GM18907 (cell line): ENCODE measurements at regions not wholly inside any gene's neighbourhood (a gene's known extent, or its start where the extent isn't known, plus 50 kb on each side); places are given as distances from the start of the nearest gene placed in this dataset.
"Not testable (repeated sequence)": the region's sequence is repeated elsewhere in the genome, so short reads cannot be mapped to it uniquely, and the experiment has no call there.

Experiments used
- ATAC-seq: cut with Tn5 transposase; IDR thresholded peaks from one replicate; pipeline ENCODE4 v1.9.1; 2021; ENCODE audit warnings: mild to moderate bottlenecking, moderate library complexity; ENCODE audit not compliant: unreplicated experiment

DNA sequence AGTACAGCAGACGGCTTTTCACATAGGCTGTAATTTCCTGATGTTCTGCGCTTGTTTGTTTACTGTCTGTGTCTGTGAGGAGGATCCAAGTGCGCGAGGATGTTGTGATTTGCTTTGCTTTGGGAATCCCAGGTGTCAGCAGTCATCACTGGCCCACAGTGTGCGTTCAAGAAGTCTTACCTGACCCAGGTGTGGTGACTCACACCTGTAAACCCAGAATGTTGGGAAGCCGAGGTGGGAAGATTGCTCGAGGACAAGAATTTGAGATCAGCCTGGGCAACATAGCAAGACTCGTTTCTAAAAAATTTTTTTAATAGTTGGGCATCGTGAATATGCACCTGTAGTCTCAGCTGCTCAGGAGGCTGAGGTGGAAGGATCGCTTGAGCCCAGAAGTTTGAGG is 110.7 kb downstream of the CRLF3 start:
- ATAC-seq = not testable (repeated sequence)

DNA sequence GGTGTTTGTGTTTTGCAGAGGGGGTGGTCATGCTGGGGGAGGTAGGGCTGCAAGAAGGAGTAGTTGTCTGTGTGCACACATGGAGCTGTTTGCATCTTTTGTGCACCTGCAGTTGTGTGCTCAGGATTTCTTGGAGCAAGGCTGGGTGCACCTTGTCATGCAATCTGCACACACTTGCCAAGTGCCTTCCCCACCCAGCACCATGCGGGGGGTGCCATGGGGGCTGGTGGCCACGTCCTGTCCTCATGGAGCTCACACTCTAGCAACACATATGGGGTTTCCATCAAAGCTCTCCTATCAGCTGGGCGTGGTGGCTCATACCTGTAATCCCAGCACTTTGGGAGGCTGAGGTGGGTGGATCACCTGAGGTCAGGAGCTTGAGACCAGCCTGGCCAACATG is 111.6 kb downstream of the CRLF3 start:
- ATAC-seq = not testable (repeated sequence)

DNA sequence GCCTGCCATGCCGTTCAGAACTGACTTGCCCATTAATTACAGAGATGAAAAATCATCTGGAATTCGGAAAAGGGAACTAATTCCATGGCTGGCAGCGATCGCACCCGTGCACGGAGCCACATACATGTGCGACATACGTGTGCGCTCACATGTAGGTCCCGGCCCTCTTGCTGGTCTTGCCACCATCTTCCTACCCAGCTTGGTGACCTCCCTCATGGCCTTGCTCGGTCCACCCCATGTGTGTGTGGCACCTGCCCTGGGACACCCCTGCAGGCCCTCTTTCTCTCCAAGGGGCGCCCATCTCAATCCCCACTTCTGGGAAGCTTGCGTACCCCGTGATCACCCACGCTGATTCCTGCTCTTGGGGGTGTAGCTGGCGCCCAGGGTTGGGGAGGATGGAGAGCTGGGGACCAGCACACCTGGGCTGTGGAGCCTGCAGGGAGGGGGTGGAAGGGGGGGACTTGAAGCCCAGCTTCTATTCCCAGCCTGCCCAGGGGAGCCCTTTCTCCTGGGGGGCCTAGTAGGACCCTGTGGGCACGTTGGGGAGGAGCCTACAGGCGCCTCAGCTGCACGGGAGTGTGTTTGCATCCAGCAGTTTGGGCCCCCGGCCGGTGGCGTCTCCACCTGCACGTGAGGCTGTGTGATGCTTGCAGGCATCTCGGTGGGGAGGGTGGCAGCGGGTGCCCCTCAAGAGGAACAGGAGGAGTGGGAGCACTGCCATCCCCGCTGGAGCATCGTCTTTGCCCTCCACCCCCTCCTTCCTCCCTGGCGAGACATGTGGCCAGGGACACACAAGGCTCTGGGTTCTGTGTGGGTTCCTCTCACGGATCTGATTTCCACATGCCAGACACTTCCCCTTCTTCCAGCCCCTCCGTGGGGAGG is 112.6 kb downstream of the CRLF3 start:
- ATAC-seq = not testable (repeated sequence)

DNA sequence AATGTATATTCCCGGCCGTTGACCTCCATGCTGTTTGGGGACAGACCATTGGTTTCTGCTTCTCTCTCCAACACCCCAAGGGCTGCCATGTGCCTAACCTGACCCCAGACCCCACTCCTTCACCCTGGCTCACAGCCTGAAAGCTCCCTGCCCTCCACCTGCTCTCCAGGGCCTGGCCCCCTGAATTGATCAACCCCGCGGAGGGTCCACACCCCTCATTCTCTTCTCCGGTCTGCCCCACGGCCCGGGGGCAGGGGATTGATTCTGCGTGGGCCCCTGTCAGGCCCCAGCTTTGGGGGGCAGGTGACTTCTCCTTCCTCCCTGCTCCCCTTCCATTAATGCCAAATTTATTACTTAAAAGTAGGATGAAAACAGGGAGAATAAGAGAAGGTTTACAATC is 113.3 kb downstream of the CRLF3 start:
- ATAC-seq = not testable (repeated sequence)

DNA sequence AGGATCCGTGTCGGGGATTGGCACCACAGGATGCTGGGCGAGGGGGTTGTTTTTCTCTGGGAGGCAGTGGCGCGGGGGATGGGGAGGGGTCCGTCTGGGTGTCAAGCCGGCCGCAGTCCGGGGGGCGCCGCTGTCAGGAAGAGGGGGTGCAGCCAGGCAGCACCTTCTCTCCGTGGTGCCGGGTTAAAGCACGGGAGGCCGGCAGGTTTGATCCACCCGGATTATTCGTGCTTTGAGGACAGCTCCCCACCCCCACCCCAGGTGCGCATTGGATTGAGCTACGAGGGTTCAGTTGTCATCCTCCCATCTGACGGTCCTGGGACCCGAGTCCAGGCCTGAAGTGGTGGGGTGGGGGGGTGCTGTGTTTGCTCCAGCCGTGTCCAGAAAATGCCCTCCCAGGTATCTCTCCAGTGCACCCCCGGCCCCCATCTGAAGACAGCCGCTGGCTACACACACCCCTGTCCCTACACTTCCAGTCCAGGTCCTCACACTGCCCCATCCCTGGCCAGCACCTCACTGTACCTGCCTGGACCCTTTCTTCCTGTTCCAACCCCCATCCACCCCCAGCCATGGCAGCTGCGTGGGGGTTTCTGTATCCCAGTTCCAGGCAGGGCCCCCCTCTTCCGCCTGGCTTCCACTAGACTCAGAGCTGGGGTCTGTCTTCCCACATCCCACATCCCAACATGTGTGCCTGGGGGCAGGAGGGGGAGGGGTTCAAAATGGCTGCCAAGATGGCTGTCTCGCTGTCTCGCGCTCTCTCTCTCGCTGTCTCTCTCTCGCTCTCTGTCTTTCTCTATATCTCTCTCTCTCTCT is 114.0 kb downstream of the CRLF3 start:
- ATAC-seq = not testable (repeated sequence)

DNA sequence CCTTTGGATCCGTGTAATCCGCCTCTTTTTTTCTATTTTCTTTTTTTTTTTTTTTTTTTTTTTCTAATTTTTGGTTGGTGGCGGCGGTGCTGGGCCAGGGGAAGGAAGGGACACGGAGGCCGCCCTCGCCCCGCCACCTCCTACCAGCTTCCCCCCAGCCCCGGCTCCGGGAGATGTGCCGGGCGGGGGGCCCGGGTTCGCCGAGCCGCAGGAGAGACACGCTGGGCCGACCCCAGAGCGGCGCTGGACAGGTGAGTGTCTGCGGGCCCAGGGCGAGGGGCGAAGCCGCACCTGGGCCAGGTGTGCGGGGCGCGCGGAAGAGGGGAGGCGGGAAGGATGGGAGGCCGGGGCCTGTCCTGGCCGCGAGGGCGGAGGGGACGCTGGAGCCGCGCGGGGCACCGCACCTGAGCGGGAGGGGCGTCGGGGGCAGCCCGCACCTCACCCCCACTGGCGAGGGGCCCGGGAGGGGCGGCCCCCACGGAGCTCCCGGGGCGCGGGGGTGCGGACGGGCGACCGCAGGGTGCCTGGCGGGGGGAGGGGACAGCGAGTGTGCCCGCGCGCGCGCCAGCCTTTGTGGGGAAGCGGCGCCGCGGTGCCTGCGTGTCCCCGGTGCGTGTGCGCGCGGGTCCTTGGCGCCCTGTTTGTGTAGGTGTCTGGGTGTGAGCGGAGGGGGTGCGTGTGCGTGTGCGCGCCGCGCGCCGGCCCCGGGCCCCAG is 114.8 kb downstream of the CRLF3 start:
- not testable (repeated sequence) for ATAC-seq

DNA sequence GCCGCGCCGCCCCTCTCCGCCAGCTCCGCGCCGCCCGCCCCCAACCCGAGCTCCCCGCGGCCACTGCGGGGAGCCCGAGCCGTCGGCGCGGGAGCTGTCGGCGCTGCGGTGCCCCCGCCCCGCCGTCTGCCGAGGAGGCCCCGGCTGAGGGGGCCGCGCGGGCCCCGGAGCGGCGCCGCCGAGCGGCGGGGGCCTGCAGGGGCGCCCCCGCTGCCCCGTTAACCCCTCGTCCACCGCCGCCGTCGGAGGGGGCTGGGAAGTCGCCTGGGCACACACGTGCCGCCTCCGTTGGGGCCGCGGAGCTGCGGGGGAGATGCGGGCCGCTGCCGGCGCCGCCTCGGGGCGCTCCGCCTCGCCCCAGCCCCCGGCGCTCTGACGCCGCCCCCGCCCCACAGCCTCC is 115.4 kb downstream of the CRLF3 start:
- peak; percentile 15 for ATAC-seq

DNA sequence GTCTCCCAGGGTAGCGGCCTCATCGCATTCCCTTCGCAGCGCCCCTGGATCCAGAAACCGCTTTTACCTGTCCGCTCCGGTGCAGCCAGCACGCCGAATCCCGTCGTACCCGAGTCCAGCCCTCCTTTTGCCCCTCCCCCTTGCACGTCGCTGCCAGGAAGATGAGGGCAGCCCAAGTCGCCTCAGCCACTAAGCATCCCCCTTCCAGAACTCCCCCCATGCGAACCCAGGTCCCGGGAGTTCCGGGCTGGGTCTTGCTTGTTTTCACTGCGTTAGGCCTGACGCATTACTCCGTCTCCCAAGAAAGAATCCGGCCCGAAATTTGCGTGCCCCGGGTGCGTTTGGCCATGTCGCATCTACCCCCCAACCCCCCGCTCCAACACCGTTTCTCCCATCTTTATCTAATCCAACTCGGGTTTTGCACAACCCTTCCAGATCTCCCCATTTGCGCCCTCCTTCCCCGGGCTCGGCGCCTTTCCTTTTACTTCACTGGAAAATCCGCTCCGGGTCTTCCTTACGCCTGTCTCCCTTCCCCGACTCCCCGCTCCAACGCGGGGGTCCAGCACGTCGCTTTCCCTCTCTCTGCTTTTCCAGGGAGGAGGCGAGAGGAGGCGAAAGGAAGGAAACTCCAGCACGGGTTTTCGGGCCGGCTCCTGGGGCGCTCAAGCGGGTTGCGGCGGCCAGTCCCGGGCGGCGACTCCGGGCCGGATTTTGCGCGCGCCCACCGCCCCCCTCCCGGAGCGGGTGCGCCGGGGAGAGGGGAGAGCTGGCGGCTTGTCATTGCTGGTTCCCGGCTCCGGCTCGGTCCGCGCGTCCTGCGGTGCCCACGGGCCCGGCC is 116.0 kb downstream of the CRLF3 start:
- peak; percentile 51 for ATAC-seq

DNA sequence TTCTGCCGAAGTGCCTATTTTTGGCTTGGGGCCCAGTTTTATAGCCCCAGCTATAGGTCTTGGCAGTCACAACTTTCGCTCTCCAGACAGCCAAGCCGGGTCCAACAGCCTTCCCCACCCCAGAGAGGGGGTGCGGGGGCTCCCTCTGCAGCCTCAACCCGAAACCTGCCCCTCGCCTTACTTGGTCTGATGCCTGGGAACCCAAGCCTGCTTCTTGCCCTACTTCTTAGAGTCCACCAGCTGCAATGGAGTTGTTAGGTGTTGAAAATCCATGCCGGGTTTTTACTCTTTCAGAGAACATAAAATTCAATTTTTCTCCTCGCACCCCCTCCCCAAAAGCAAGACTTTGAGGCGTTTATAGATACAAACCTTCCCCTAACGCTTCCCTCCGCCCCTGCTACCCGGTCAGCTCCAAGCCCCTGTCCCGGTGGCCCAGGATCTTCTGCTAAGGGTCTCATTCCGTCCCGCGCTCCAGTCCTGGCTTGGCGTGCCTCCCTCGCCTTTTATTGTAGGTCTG is 116.7 kb downstream of the CRLF3 start:
- ATAC-seq = not testable (repeated sequence)

DNA sequence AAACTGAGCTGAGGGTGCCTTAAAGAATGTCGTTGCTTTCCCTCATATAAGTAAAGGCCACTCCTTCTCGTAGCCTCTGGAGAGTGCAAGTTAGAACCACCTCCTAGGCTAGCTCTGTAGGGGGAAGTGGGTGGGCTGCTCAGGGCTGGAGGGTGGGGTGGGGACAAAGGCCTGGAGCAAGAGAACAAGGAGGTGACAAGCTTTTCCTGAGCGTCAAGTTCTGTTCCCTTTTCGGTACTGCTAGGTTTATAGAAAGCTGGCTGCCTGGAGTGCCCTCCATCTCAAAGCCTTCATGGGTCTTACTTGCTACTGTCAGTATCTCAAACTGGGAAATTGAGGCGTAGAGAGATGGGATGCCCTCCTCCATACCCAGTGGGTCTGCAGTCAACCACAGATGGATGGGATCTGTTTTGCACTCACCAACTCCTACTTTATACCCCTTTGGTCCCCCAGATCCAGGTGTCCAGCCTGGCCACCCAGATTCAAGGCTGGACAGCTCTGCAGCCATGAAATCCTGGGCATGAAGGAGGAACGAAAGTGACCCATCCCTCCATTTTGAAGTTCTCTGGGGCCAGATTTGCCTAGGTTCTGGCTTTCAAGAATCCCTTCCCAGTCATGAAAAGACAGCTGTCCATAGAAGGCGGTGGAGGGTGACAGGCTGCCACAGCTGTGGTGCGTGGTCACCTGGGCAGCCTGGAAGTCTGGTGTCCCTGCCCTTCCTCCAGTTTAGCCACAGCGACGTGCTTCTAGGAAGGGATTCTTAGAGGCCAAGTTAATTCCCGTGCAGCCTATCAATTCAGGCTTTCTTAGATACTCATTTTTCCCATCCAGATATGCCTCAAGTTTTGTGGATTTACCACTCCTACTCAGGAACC is 117.8 kb downstream of the CRLF3 start:
- not testable (repeated sequence) for ATAC-seq

DNA sequence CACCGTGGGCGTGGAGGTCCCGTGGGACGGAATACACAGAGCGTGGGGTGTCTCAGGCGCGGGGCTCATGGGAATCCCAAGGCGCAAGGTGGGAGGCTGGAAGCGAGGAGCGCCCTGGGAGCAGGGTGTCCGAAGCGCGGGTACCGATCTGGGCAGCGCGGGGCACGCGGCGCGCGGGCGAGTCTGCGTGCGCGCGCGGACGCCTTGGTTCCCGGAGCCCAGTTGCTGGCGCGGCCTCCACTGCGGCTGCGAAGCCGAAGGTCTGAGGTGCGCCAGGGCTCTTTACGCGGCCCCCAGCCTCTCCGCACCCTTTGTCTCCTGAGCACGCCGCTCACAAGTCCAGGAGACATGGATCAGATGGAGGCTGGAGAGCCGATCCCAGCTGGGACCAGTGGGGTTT is 118.5 kb downstream of the CRLF3 start:
- not testable (repeated sequence) for ATAC-seq

DNA sequence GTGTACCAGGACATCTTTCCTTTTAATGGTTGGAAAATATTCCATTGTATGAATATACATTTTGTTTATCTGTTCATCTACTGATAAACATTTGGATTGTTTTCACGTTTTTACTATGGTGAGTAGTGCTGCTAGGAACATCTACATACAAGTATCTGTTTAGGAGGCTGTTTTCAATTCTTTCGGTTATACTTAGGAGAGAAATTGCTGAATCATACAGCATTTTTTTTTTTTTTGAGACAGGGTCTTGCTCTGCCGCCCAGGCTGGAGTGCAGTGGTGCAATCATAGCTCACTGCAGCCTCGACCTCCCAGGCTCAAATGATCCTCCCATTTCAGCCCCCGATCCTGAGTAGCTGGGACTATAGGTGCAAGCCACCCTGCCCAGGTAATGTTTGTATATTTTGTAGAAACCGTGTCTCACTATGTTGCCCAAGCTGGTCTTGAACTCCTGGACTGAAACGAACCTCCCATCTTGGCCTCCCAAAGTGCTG is 122.9 kb downstream of the CRLF3 start:
- no peak for ATAC-seq

DNA sequence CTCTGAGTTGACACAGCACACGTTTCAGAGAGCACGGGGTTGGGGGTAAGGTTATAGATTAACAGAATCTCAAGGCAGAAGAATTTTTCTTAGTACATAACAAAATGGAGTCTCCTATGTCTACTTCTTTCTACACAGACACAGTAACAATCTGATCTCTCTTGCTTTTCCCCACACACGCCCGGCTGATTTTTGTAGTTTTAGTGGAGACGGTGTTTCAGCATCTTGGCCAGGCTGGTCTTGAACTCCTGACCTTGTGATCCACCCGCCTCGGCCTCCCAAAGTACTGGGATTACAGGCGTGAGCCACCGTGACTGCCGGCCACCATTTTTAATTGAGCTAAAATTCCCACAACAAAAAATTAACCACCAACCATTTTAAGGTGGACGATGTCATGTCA is 123.7 kb downstream of the CRLF3 start:
- not testable (repeated sequence) for ATAC-seq

DNA sequence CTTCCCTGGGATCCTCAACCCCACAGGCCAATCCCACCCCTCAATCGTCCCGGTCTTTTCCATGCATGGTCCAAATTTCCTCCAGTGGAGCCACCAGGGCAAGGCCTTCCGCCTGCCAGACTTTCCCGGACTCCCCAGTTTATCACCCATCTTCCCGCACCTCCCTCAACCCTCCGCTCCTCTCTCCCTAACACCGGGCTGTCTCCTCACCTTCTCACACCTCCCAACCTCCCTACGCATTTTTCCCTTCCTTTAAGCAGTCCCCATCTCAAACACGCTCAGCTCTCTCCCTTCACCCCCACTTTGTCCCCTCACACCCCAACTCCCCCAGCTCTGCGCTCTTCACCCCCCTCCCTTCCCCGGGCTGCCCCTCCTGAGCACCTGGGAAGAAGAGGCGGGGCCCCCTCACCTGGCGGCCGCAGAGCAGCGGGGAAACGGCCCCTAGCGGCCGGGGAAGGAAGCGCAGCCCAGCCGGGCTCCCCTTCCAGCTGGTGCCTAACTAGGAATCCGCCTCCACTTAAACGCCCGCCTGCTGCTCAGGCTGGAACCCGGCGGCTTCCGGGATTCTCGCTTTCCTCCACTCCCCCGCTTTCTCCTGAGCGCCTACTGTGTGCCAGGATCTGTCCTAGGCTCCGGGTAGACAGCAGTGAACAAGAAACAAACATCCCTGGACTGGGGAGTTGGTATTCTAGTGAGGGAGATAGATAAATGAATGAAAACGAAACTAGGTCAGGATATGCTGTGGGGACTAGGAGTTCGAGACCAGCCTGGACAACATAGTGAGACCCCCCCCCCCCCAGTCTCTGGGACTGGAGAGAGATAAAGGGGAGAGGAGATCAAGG is 126.7 kb downstream of the CRLF3 start:
- peak; percentile 66 for ATAC-seq

DNA sequence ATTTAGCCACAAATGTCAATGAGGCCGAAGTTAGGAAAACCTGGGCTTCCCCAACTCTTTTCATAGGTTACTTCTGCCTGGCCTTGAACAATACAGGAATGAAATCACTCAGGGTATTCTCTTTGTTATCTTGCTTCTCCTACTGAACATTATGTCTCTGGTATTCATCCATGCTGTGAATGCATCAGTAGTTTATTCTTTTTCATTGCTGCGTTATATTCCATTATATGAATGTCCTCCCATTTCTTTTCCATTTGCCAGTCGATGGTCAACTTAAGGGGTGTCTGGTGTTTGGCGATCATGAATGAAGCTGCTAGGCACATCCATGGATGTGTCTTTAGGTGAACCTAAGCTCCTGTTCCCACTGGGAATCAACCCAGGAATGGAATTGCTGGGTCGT is 128.3 kb downstream of the CRLF3 start:
- no peak for ATAC-seq

DNA sequence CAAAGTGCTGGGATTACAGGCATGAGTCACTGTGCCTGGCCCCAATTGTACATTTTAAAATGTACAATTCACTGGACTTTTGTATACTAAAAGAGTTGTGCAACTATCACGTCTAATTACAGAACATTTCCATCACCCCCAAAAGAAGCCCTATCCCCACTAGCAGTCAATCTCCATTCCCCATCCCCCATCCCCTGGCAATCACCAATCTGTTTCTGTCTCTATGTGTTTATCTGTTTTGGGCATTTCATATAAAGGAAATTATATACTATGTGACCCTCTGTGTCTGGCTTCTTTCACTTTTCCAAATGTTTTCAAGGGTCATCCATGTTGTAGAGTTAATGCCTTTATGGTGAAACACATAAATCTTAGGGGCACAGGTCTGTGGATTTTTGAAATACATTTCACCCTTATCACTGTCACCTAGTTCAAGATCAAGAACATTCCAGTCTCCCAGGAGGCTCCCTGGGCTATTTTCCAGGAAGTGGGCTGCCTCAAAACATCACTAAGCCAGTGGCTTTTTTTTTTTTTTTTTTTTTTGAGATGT is 129.2 kb downstream of the CRLF3 start:
- not testable (repeated sequence) for ATAC-seq

DNA sequence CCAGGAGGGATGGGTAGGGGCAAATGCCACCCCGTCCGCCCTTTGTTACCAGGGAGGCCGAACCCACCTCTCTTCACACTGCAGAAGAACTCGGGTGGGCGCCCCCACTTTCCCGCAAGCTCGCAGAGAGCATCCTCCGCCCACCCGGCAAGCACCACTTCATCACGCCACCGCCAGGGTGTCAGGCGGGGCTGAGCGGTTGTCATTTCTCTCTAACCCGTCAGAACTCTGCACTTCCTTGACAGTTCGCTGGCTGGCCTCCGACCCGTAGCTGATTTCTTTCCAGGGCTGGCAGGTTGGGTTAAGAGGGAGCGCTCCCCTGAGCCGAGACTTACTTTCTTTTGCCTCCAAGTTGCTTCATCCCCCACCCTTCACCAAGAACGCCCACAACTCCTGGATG is 130.7 kb downstream of the CRLF3 start:
- ATAC-seq = not testable (repeated sequence)
